D721Med (cell line): ENCODE measurements at regions not wholly inside any gene's neighbourhood (a gene's known extent, or its start where the extent isn't known, plus 50 kb on each side); places are given as distances from the start of the nearest gene placed in this dataset.

Source experiments
- DNase-seq: peaks from one replicate; pipeline ENCODE4 v3.0.0; 2011; ENCODE audit warnings: low spot score; ENCODE audit not compliant: insufficient read length
- FAIRE-seq: peaks from 2 replicates; lab custom pipeline; 2011; peaks lifted over from hg19 to GRCh38; lab: Jason Lieb, UNC
- CTCF ChIP-seq: IDR thresholded peaks from 2 replicates; pipeline ENCODE4 v1.5.1; 2012; ENCODE audit warnings: mild to moderate bottlenecking, control low read depth; ENCODE audit not compliant: insufficient read depth; ENCODE audit errors: missing control alignments

- DNase-seq (no peak), FAIRE-seq (no peak)
- no peak for TF ChIP-seq CTCF
Observed at GRCh38 chr6:85118233-85118632, 331.6 kb upstream of the NT5E start.

DNA sequence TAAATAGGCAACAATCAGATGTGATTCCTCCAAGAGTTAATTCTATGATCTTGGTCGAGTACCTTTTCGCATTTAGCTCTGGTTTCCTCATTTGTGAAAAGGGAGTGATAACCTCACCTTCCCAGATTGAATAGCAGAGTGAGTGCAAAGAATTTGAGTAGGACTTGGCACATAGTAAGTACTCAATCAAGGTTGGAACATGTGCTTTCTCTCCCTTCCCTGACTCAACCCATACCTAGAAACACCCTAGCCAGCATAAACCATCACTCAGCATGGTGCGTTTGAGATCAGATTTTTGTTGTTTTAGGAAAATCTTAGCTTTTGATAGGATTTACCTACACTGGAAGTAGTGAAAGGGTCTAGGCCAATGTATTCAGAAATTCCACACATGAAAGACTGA lies 333.4 kb upstream of the NT5E start:
- TF ChIP-seq CTCF: no peak
- DNase-seq (no peak), FAIRE-seq (no peak)

DNA sequence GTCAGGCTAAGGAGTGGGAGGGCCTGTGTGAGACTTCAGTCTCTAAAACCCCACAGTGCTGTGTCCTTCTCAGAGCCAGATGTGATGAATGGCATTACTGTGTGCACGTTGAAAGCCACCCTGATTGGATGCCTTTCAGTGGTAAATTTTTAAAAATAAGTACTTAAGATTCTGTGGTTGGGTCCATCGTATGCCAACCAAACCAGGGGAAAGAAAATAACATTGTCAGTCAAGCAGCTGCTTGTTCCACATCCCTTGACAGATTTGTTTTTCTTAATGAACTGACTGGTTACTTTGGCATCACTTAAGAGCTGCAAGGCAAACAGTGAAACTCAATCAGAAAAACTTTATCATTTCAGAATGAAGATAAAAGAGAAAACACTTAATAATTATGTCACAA lies 334.0 kb upstream of the NT5E start:
- FAIRE-seq (no peak), DNase-seq (no peak)
- no peak for TF ChIP-seq CTCF

DNA sequence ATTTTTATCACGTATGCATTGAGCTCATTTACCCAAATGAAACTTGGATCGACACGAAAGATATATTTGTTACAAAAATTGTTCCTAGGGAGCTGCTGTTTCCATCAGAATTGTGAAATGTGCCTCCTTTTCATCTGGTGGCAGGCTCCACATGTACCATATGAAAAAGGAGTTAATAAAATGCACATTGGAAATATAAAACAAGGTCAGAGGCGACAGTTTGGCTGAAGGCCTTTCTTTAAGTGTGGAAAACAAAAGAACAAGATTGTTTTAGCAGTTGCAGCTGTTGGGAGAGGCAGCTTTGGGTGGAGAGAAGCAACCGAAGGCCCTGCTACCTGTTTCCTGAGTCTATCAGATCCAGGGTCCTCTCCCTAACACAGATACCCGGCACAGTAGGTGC lies 334.5 kb upstream of the NT5E start:
- no peak for TF ChIP-seq CTCF
- FAIRE-seq (no peak), DNase-seq (no peak)

GRCh38 chr6:85114581-85114935 lies 335.3 kb upstream of the NT5E start:
- FAIRE-seq (no peak), DNase-seq (no peak)

GRCh38 chr6:85113934-85114580 lies 335.8 kb upstream of the NT5E start:
- FAIRE-seq (no peak), DNase-seq (no peak)
- TF ChIP-seq CTCF: no peak

More at GRCh38 chr6:85114581-85114935, 335.3 kb upstream of the NT5E start:
- TF ChIP-seq CTCF: no peak

GRCh38 chr6:85112540-85112939 lies 337.3 kb upstream of the NT5E start:
- no peak for DNase-seq

More at GRCh38 chr6:85112540-85112939, 337.3 kb upstream of the NT5E start:
- FAIRE-seq: no peak
- TF ChIP-seq CTCF: no peak
